IMR-90 (cell line): ENCODE measurements at regions not wholly inside any gene's neighbourhood (a gene's known extent, or its start where the extent isn't known, plus 50 kb on each side); places are given as distances from the start of the nearest gene placed in this dataset.

ENCODE experiments used
- ATAC-seq: fragments of 200-7000 bp; cut with Tn5 transposase; 2 replicates; pipeline ENCODE4 v1.9.1; 2020; ENCODE audit warnings: low read depth, mild to moderate bottlenecking, moderate library complexity
- BruUV-seq: library from RNA; stranded (reverse); fragments of 400-500 nt; replicated peaks from 2 replicates; lab custom pipeline; 2021; lab: Mats Ljungman, UMichigan
- CTCF ChIA-PET: fragments of 300-600 bp; formaldehyde crosslinking; extraction: SDS; loops from one replicate; lab custom pipeline; 2021; ENCODE audit warnings: antibody characterized with exemption; lab: Yijun Ruan, JAX
- POLR2A ChIA-PET: fragments of 300-600 bp; sonication (Branson Sonifier 250); formaldehyde crosslinking; loops from one replicate; lab custom pipeline; 2022; ENCODE audit warnings: antibody characterized with exemption; ENCODE audit not compliant: unreplicated experiment; lab: Charles Lee
- DNase-seq: peaks from one replicate; pipeline ENCODE4 v3.0.0; 2013
- H2AFZ ChIP-seq: replicated peaks from 2 replicates; pipeline ENCODE3; 2013; ENCODE audit warnings: low read length, mild to moderate bottlenecking; ENCODE audit not compliant: poor library complexity
- H2AK5ac ChIP-seq: 2 replicates; pipeline ENCODE4 v1.6.1; 2013; ENCODE audit warnings: low read depth, low read length, inconsistent platforms
- H2AK9ac ChIP-seq: replicated peaks from 2 replicates; pipeline ENCODE3; 2013; ENCODE audit warnings: mild to moderate bottlenecking, low read depth, low read length, moderate library complexity; ENCODE audit not compliant: poor library complexity
- H2BK120ac ChIP-seq: 2 replicates; pipeline ENCODE4 v1.6.1; 2013; ENCODE audit warnings: low read depth, low read length, inconsistent platforms
- H2BK15ac ChIP-seq: 3 replicates; pipeline ENCODE4 v1.6.1; 2013; ENCODE audit warnings: low read depth, low read length, inconsistent platforms
- H2BK20ac ChIP-seq: 2 replicates; pipeline ENCODE4 v1.6.1; 2013; ENCODE audit warnings: low read depth, mild to moderate bottlenecking, inconsistent platforms, low read length, moderate library complexity
- H2BK5ac ChIP-seq: 2 replicates; pipeline ENCODE4 v1.6.1; 2013; ENCODE audit warnings: mild to moderate bottlenecking, low read depth, low read length, inconsistent platforms; ENCODE audit not compliant: poor library complexity, severe bottlenecking
- H3K14ac ChIP-seq: replicated peaks from 2 replicates; pipeline ENCODE4 v1.6.1; 2013; ENCODE audit warnings: low read depth, low read length, inconsistent platforms
- H3K18ac ChIP-seq: 2 replicates; pipeline ENCODE4 v1.6.1; 2013; ENCODE audit warnings: low read depth, low read length, control low read depth
- H3K23ac ChIP-seq: 2 replicates; pipeline ENCODE4 v1.6.1; 2013; ENCODE audit warnings: low read depth, low read length, inconsistent platforms
- H3K27ac ChIP-seq: 2 replicates; pipeline ENCODE4 v1.5.1; 2013; ENCODE audit warnings: mild to moderate bottlenecking, control low read depth, low read length; ENCODE audit not compliant: insufficient read depth
- H3K27me3 ChIP-seq: 2 replicates; pipeline ENCODE4 v1.6.1; 2013; ENCODE audit warnings: low read length; ENCODE audit not compliant: control insufficient read depth, insufficient read depth
- H3K36me3 ChIP-seq: 2 replicates; pipeline ENCODE4 v1.6.1; 2013; ENCODE audit warnings: low read length, mixed read lengths; ENCODE audit not compliant: control insufficient read depth, insufficient read depth
- H3K4ac ChIP-seq: 2 replicates; pipeline ENCODE4 v1.6.1; 2013; ENCODE audit warnings: low read depth, low read length, inconsistent platforms
- H3K4me1 ChIP-seq: 2 replicates; pipeline ENCODE4 v1.6.1; 2013; ENCODE audit warnings: low read length, mixed read lengths; ENCODE audit not compliant: control insufficient read depth, insufficient read depth
- H3K4me2 ChIP-seq: 2 replicates; pipeline ENCODE4 v1.6.1; 2013; ENCODE audit warnings: low read depth, mild to moderate bottlenecking, control low read depth, low read length, moderate library complexity
- H3K4me3 ChIP-seq: 2 replicates; pipeline ENCODE4 v1.5.1; 2013; ENCODE audit warnings: low read depth, mild to moderate bottlenecking, control low read depth, low read length, moderate library complexity; ENCODE audit not compliant: insufficient read depth
- H3K56ac ChIP-seq: 2 replicates; pipeline ENCODE4 v1.6.1; 2013; ENCODE audit warnings: low read length, inconsistent platforms; ENCODE audit not compliant: insufficient read depth; ENCODE audit errors: extremely low read depth
- H3K79me1 ChIP-seq, 2 experiments: 2 replicates each; pipeline ENCODE4 v1.6.1; 2013; ENCODE audit warnings: low read length in 2 of 2, inconsistent platforms in 1 of 2, low read depth in 1 of 2
- H3K9ac ChIP-seq: 2 replicates; pipeline ENCODE4 v1.6.1; 2013; ENCODE audit warnings: low read depth, low read length, control low read depth
- H3K9me1 ChIP-seq: 2 replicates; pipeline ENCODE4 v1.6.1; 2013; ENCODE audit warnings: low read length, inconsistent platforms; ENCODE audit not compliant: insufficient read depth
- H3K9me3 ChIP-seq: 2 replicates; pipeline ENCODE4 v1.6.1; 2013; ENCODE audit warnings: low read length; ENCODE audit not compliant: control insufficient read depth, insufficient read depth
- H4K20me1 ChIP-seq: 2 replicates; pipeline ENCODE4 v1.6.1; 2013; ENCODE audit warnings: low read length, inconsistent platforms; ENCODE audit not compliant: insufficient read depth
- H4K5ac ChIP-seq: 2 replicates; pipeline ENCODE4 v1.6.1; 2013; ENCODE audit warnings: mild to moderate bottlenecking, low read depth, low read length, control low read depth
- H4K8ac ChIP-seq, 2 experiments: 2 replicates each; pipeline ENCODE4 v1.6.1; 2013; ENCODE audit warnings: low read depth in 2 of 2, low read length in 2 of 2, control low read depth in 1 of 2, inconsistent platforms in 1 of 2
- H4K91ac ChIP-seq: 2 replicates; pipeline ENCODE4 v1.6.1; 2013; ENCODE audit warnings: low read depth, low read length, inconsistent platforms; ENCODE audit not compliant: insufficient read depth
- CEBPB ChIP-seq: IDR thresholded peaks from 2 replicates; pipeline ENCODE4 v1.6.1; 2012; ENCODE audit warnings: low read depth, low read length, improper control_type of control experiment
- ELK1 ChIP-seq: fragments of 150-350 bp; IDR thresholded peaks from 2 replicates; pipeline ENCODE4 v1.6.1; 2016; ENCODE audit warnings: low read depth, mild to moderate bottlenecking, low read length, moderate library complexity, borderline replicate concordance
- FOS ChIP-seq: fragments of 150-350 bp; IDR thresholded peaks from 2 replicates; pipeline ENCODE4 v1.6.1; 2016; ENCODE audit warnings: low read depth, low read length
- MAFK ChIP-seq: IDR thresholded peaks from 2 replicates; pipeline ENCODE4 v1.6.1; 2012; ENCODE audit warnings: low read depth, low read length, improper control_type of control experiment
- MAZ ChIP-seq: IDR thresholded peaks from 2 replicates; pipeline ENCODE4 v1.6.1; 2012; ENCODE audit warnings: low read depth, mild to moderate bottlenecking, low read length, improper control_type of control experiment, moderate library complexity, borderline replicate concordance
- NFE2L2 ChIP-seq: fragments of 150-350 bp; IDR thresholded peaks from 2 replicates; pipeline ENCODE4 v1.6.1; 2016; ENCODE audit warnings: low read depth, mild to moderate bottlenecking, low read length
- POLR2A ChIP-seq: IDR thresholded peaks from 2 replicates; pipeline ENCODE4 v1.6.1; 2012; ENCODE audit warnings: mild to moderate bottlenecking, low read depth, low read length
- RCOR1 ChIP-seq: IDR thresholded peaks from 2 replicates; pipeline ENCODE4 v1.6.1; 2012; ENCODE audit warnings: mild to moderate bottlenecking, low read length, improper control_type of control experiment; ENCODE audit not compliant: insufficient replicate concordance
- RFX5 ChIP-seq: IDR thresholded peaks from 2 replicates; pipeline ENCODE4 v1.8.0; 2012; ENCODE audit warnings: low read depth, mild to moderate bottlenecking, low read length, moderate library complexity
- SMC3 ChIP-seq: fragments of 150-350 bp; IDR thresholded peaks from 2 replicates; pipeline ENCODE4 v1.6.1; 2016; ENCODE audit warnings: low read depth, mild to moderate bottlenecking, antibody characterized with exemption, low read length, moderate library complexity
- USF2 ChIP-seq: fragments of 150-350 bp; IDR thresholded peaks from 2 replicates; pipeline ENCODE4 v1.6.1; 2017; ENCODE audit warnings: mild to moderate bottlenecking, antibody characterized with exemption, low read length, low read depth
- WGBS, 2 experiments: methylation state at CpG; one replicate each; pipeline versions ENCODE4 v1.1.5 to v1.1.7; 2013; ENCODE audit warnings: missing lambda C conversion rate in 2 of 2; ENCODE audit not compliant: insufficient read length in 1 of 2; ENCODE audit errors: extremely low coverage in 2 of 2; 5-methylcytosine and 5-hydroxymethylcytosine counted together
- dilution Hi-C: fragments of 300-500 bp; cut with HindIII; formaldehyde crosslinking; loops from one replicate; pipeline ENCODE4 v1.14.3; 2018; ENCODE audit warnings: low sequenced_read_pairs; ENCODE audit not compliant: unreplicated experiment
- in situ Hi-C: fragments of 300-500 bp; cut with MboI; formaldehyde crosslinking; loops from 3 replicates; pipeline ENCODE4 v1.14.3; 2019; ENCODE audit warnings: low sequenced_read_pairs, inconsistent platforms, mixed read lengths
- intact Hi-C: fragments of 100-400 bp; cut with micrococcal nuclease; formaldehyde crosslinking; loops from 2 replicates; pipeline ENCODE4 v1.10.0; 2022

GRCh38 chr12:115542656-115543055 is 734.8 kb downstream of the MED13L start:
- H4K8ac ChIP-seq, result no peak overlapping the region
- no peak overlapping the region for H3K4ac ChIP-seq
- no peak overlapping the region for H3K27ac ChIP-seq
- peaks cover 2% of the 10 kb centered on the region; the same call in 1 of the 2 replicates for H3K9me3 ChIP-seq
- no peak overlapping the region for H2AFZ ChIP-seq
- H3K4me3 ChIP-seq, result no peak overlapping the region
- no peak overlapping the region for H3K14ac ChIP-seq
- no peak overlapping the region for H2BK120ac ChIP-seq
- ATAC-seq (no peak), DNase-seq (no peak)
- H3K27me3 ChIP-seq, result no peaks in the 10 kb centered on the region
- no peak overlapping the region for H3K56ac ChIP-seq
- no peaks in the 10 kb centered on the region for H4K20me1 ChIP-seq
- no peak overlapping the region for H3K18ac ChIP-seq
- BruUV-seq, result no TSS peak
- no peak overlapping the region for H2AK9ac ChIP-seq
- intact Hi-C loops (no loop called here), in situ Hi-C loops (no loop called here), dilution Hi-C loops (no loop called here)
- no peak overlapping the region for H2BK5ac ChIP-seq
- 80% methylated on average over 1 of the region's 7 CpGs; no CpG with 5 or more reads in 1 of the 2 experiments for WGBS, 2 experiments
- H2BK20ac ChIP-seq, result no peak overlapping the region
- ChIA-PET POLR2A (no interaction called here), CTCF (no interaction called here)
- TF ChIP-seq CEBPB, result no peak
- TF ChIP-seq MAZ, result no peak
- no peak for TF ChIP-seq SMC3
- TF ChIP-seq RFX5, result no peak
- TF ChIP-seq POLR2A, result no peak
- no peak for TF ChIP-seq FOS
- TF ChIP-seq NFE2L2, result no peak
- TF ChIP-seq ELK1, result no peak
- no peak for TF ChIP-seq USF2
- no peak for TF ChIP-seq RCOR1
- TF ChIP-seq MAFK, result no peak
- no peaks in the 10 kb centered on the region for H3K36me3 ChIP-seq
- no peak overlapping the region for H3K9ac ChIP-seq
- H3K9me1 ChIP-seq, result no peaks in the 10 kb centered on the region
- H4K91ac ChIP-seq, result no peak overlapping the region
- H3K4me1 ChIP-seq, result no peaks in the 10 kb centered on the region
- H4K5ac ChIP-seq, result no peak overlapping the region
- no peak overlapping the region for H3K23ac ChIP-seq
- no peak overlapping the region for H3K4me2 ChIP-seq
- H2AK5ac ChIP-seq, result no peak overlapping the region
- H3K79me1 ChIP-seq, result no peaks in the 10 kb centered on the region
- H2BK15ac ChIP-seq, result no peak overlapping the region
